NCI-H1417 treated with DMSO at 0.1 percent for 48 hours (cell line): ENCODE measurements at regions not wholly inside any gene's neighbourhood (a gene's known extent, or its start where the extent isn't known, plus 50 kb on each side); places are given as distances from the start of the nearest gene placed in this dataset.
"Not testable (repeated sequence)": the region's sequence is repeated elsewhere in the genome, so short reads cannot be mapped to it uniquely, and the experiment has no call there.

Experiments
- DNase-seq: peaks from one replicate; lab custom pipeline; 2025; lab: John Stamatoyannopoulos, UW

GRCh38 chr11:27242591-27242990 lies 120.4 kb downstream of the CCDC34 start:
- DNase-seq: no peak

GRCh38 chr11:27241311-27242122 lies 121.5 kb downstream of the CCDC34 start:
- no peak for DNase-seq

- DNase-seq: no peak
Observed at GRCh38 chr11:27239305-27239942, 123.6 kb downstream of the CCDC34 start.

GRCh38 chr11:27238811-27239210 lies 124.2 kb downstream of the CCDC34 start:
- DNase-seq: no peak

GRCh38 chr11:27237643-27238042 lies 125.4 kb downstream of the CCDC34 start:
- no peak for DNase-seq

- DNase-seq: no peak
Observed at GRCh38 chr11:27234961-27235360, 128.1 kb downstream of the CCDC34 start.

GRCh38 chr11:27234043-27234668 lies 128.9 kb downstream of the CCDC34 start:
- DNase-seq: no peak

- no peak for DNase-seq
Observed at GRCh38 chr11:27233654-27234042, 129.4 kb downstream of the CCDC34 start.

- no peak for DNase-seq
Observed at GRCh38 chr11:27231530-27231929, 131.5 kb downstream of the CCDC34 start.

- no peak for DNase-seq
Observed at GRCh38 chr11:27230192-27230572, 132.8 kb downstream of the CCDC34 start.

- DNase-seq: no peak
Observed at GRCh38 chr11:27229511-27230191, 133.4 kb downstream of the CCDC34 start.

- DNase-seq: no peak
Observed at GRCh38 chr11:27228906-27229290, 134.1 kb downstream of the CCDC34 start.

- DNase-seq: no peak
Observed at GRCh38 chr11:27228232-27228905, 134.6 kb downstream of the CCDC34 start.

GRCh38 chr11:27227736-27228135 lies 135.3 kb downstream of the CCDC34 start:
- no peak for DNase-seq

- DNase-seq: not testable (repeated sequence)
Observed at GRCh38 chr11:27219487-27220039, 143.5 kb downstream of the CCDC34 start.

- DNase-seq: no peak
Observed at GRCh38 chr11:27218421-27219038, 144.5 kb downstream of the CCDC34 start.

GRCh38 chr11:27217948-27218420 lies 145.0 kb downstream of the CCDC34 start:
- DNase-seq: no peak

- no peak for DNase-seq
Observed at GRCh38 chr11:27217496-27217895, 145.5 kb downstream of the CCDC34 start.

- no peak for DNase-seq
Observed at GRCh38 chr11:27216270-27217149, 146.5 kb downstream of the CCDC34 start.
